Neural cell (in vitro differentiated cells): ENCODE measurements at regions not wholly inside any gene's neighbourhood (a gene's known extent, or its start where the extent isn't known, plus 50 kb on each side); places are given as distances from the start of the nearest gene placed in this dataset.

ENCODE experiments used
- MXI1 ChIP-seq: fragments of 450-650 bp; conservative IDR thresholded peaks from 2 replicates; pipeline ENCODE4 v1.6.1; 2014; ENCODE audit warnings: antibody characterized with exemption, mild to moderate bottlenecking; ENCODE audit not compliant: poor library complexity, severe bottlenecking
- TF ChIP-seq, protein P1 (sequence below): fragments of 450-650 bp; IDR thresholded peaks from 2 replicates; pipeline ENCODE4 v1.5.1; 2014; ENCODE audit warnings: antibody characterized with exemption, mild to moderate bottlenecking, moderate library complexity; ENCODE audit not compliant: poor library complexity, severe bottlenecking

DNA sequence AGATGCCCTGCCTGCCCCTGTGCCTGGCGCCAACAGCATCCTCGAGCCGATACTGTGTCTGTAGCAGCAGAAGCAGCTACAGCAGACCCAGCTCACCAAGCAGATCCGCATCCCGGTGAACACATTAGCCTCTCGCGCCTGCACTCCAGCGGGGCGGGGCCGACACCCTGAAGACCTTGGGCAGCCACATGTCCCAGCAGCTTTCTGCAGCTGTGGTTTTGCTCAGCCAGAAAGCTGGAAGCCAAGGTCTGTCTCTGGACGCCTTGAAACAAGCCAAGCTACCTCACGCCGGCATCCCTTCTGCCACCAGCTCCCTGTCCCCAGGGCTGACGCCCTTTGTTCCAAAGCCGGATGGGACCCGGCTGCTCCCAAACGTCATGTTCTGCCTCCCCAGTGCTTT, 59.6 kb downstream of the ACTBL2 start:
- TF ChIP-seq MXI1 = no peak
- TF ChIP-seq, protein P1, sequence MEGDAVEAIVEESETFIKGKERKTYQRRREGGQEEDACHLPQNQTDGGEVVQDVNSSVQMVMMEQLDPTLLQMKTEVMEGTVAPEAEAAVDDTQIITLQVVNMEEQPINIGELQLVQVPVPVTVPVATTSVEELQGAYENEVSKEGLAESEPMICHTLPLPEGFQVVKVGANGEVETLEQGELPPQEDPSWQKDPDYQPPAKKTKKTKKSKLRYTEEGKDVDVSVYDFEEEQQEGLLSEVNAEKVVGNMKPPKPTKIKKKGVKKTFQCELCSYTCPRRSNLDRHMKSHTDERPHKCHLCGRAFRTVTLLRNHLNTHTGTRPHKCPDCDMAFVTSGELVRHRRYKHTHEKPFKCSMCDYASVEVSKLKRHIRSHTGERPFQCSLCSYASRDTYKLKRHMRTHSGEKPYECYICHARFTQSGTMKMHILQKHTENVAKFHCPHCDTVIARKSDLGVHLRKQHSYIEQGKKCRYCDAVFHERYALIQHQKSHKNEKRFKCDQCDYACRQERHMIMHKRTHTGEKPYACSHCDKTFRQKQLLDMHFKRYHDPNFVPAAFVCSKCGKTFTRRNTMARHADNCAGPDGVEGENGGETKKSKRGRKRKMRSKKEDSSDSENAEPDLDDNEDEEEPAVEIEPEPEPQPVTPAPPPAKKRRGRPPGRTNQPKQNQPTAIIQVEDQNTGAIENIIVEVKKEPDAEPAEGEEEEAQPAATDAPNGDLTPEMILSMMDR = no peak
